Keratinocyte (primary cell): ENCODE measurements at regions not wholly inside any gene's neighbourhood (a gene's known extent, or its start where the extent isn't known, plus 50 kb on each side); places are given as distances from the start of the nearest gene placed in this dataset.

Experiments
- DNase-seq: peaks from one replicate; pipeline ENCODE4 v3.0.0-alpha.2; 2011; ENCODE audit warnings: low read depth, missing footprints, low spot score
- FAIRE-seq: peaks from 2 replicates; lab custom pipeline; 2011; peaks lifted over from hg19 to GRCh38; lab: Jason Lieb, UNC
- H2AFZ ChIP-seq: 2 replicates; pipeline ENCODE4 v1.6.0; 2012; ENCODE audit warnings: low read length, control low read depth, inconsistent platforms; ENCODE audit not compliant: control insufficient read depth
- H3K27ac ChIP-seq: 2 replicates; pipeline ENCODE4 v1.5.1; 2011; ENCODE audit warnings: low read length; ENCODE audit not compliant: control insufficient read depth, insufficient read depth
- H3K27me3 ChIP-seq: 3 replicates; pipeline ENCODE4 v1.6.0; 2011; ENCODE audit warnings: low read length; ENCODE audit not compliant: control insufficient read depth, insufficient read depth; ENCODE audit errors: extremely low read depth
- H3K36me3 ChIP-seq, 2 experiments: 2 replicates in 1 of 2; 3 replicates in 1 of 2; pipeline ENCODE4 v1.5.1; 2011; ENCODE audit warnings: low read length in 2 of 2, mild to moderate bottlenecking in 1 of 2; ENCODE audit not compliant: control insufficient read depth in 2 of 2, insufficient read depth in 2 of 2; ENCODE audit errors: extremely low read depth in 1 of 2
- H3K4me1 ChIP-seq: 3 replicates; pipeline ENCODE4 v1.5.1; 2011; ENCODE audit warnings: low read length; ENCODE audit not compliant: control insufficient read depth, insufficient read depth; ENCODE audit errors: extremely low read depth
- H3K4me2 ChIP-seq: 3 replicates; pipeline ENCODE4 v1.6.0; 2011; ENCODE audit warnings: low read depth, low read length; ENCODE audit not compliant: control insufficient read depth, insufficient read depth; ENCODE audit errors: extremely low read depth
- H3K4me3 ChIP-seq, 3 experiments: fragments of 200-600 bp in 1 of 3; sonication (generic) in 1 of 3; 2 replicates in 2 of 3; 3 replicates in 1 of 3; pipeline ENCODE4 v1.5.1; 2011 to 2016; ENCODE audit warnings: low read length in 3 of 3, mild to moderate bottlenecking in 3 of 3, control low read depth in 2 of 3, inconsistent platforms in 1 of 3, low read depth in 1 of 3, mixed read lengths in 1 of 3, mixed run types in 1 of 3, moderate library complexity in 1 of 3; ENCODE audit not compliant: control insufficient read depth in 2 of 3, insufficient read depth in 2 of 3; ENCODE audit errors: extremely low read depth in 1 of 3
- H3K79me2 ChIP-seq: 2 replicates; pipeline ENCODE4 v1.6.0; 2012; ENCODE audit warnings: low read length; ENCODE audit not compliant: control insufficient read depth, insufficient read depth
- H3K9ac ChIP-seq: 3 replicates; pipeline ENCODE4 v1.6.0; 2011; ENCODE audit warnings: low read length; ENCODE audit not compliant: control insufficient read depth, insufficient read depth; ENCODE audit errors: extremely low read depth
- H3K9me1 ChIP-seq: 3 replicates; pipeline ENCODE4 v1.6.0; 2011; ENCODE audit warnings: low read length; ENCODE audit not compliant: control insufficient read depth, insufficient read depth; ENCODE audit errors: extremely low read depth
- H3K9me3 ChIP-seq: 2 replicates; pipeline ENCODE4 v1.5.1; 2012; ENCODE audit warnings: low read depth, low read length; ENCODE audit not compliant: control insufficient read depth
- H4K20me1 ChIP-seq: 3 replicates; pipeline ENCODE4 v1.6.0; 2011; ENCODE audit warnings: low read length; ENCODE audit not compliant: control insufficient read depth, insufficient read depth; ENCODE audit errors: extremely low read depth
- EZH2 ChIP-seq: IDR thresholded peaks from one replicate; pipeline ENCODE4 v1.6.1; 2012; ENCODE audit warnings: inconsistent platforms, mild to moderate bottlenecking, low read length, moderate library complexity
- dilution Hi-C: fragments of 300-500 bp; cut with MboI; formaldehyde crosslinking; loops from one replicate; pipeline ENCODE4 v1.7.0; 2020; ENCODE audit warnings: low sequenced_read_pairs; ENCODE audit not compliant: extremely low pct_ligation_motif_present
- TF ChIP-seq, protein P1 (sequence below), 3 experiments: IDR thresholded peaks in 1 of 3; conservative IDR thresholded peaks in 1 of 3; optimal IDR thresholded peaks in 1 of 3; 2 replicates in 2 of 3; 3 replicates in 1 of 3; pipeline versions ENCODE3 to v1.5.1; 2011; ENCODE audit warnings: low read length in 3 of 3, mild to moderate bottlenecking in 3 of 3, moderate library complexity in 2 of 3, control low read depth in 1 of 3, inconsistent platforms in 1 of 3; ENCODE audit not compliant: insufficient read depth in 2 of 3; ENCODE audit errors: extremely low read depth in 1 of 3

GRCh38 chr15:75126864-75127580 is 74.7 kb upstream of the C15orf39 start:
- Histone ChIP-seq H3K27ac (no peak overlapping the region), H3K9me1 (no peaks in the 10 kb centered on the region), H3K9me3 (no peaks in the 10 kb centered on the region), H4K20me1 (no peaks in the 10 kb centered on the region), H2AFZ (no peak overlapping the region), H3K27me3 (no peaks in the 10 kb centered on the region), H3K36me3 (no peaks in the 10 kb centered on the region), H3K4me2 (no peak overlapping the region), H3K79me2 (no peaks in the 10 kb centered on the region), H3K4me1 (no peaks in the 10 kb centered on the region), H3K4me3 (no peak overlapping the region), H3K9ac (no peak overlapping the region)
- TF ChIP-seq, protein P1, sequence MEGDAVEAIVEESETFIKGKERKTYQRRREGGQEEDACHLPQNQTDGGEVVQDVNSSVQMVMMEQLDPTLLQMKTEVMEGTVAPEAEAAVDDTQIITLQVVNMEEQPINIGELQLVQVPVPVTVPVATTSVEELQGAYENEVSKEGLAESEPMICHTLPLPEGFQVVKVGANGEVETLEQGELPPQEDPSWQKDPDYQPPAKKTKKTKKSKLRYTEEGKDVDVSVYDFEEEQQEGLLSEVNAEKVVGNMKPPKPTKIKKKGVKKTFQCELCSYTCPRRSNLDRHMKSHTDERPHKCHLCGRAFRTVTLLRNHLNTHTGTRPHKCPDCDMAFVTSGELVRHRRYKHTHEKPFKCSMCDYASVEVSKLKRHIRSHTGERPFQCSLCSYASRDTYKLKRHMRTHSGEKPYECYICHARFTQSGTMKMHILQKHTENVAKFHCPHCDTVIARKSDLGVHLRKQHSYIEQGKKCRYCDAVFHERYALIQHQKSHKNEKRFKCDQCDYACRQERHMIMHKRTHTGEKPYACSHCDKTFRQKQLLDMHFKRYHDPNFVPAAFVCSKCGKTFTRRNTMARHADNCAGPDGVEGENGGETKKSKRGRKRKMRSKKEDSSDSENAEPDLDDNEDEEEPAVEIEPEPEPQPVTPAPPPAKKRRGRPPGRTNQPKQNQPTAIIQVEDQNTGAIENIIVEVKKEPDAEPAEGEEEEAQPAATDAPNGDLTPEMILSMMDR (optimal IDR thresholded peaks at IDR 0.05 in 1 of 3, IDR thresholded peaks at IDR 0.05 in 1 of 3, conservative IDR thresholded peaks at IDR 0.05 in 1 of 3; ENCODE audit: extremely low read depth in 1 of 3, insufficient read depth in 2 of 3, low read length in 3 of 3): no peak
- no peak for TF ChIP-seq EZH2
- dilution Hi-C loops: no loop called here
- FAIRE-seq (no peak), DNase-seq (no peak)

GRCh38 chr15:75129788-75130187 is 71.9 kb upstream of the C15orf39 start:
- no peaks in the 10 kb centered on the region for H3K9me1 ChIP-seq
- TF ChIP-seq, protein P1 (optimal IDR thresholded peaks at IDR 0.05 in 1 of 3, IDR thresholded peaks at IDR 0.05 in 1 of 3, conservative IDR thresholded peaks at IDR 0.05 in 1 of 3; ENCODE audit: extremely low read depth in 1 of 3, insufficient read depth in 2 of 3, low read length in 3 of 3): no peak
- no peak for TF ChIP-seq EZH2
- no peak overlapping the region for H2AFZ ChIP-seq
- no peak for FAIRE-seq
- H3K36me3 ChIP-seq: no peaks in the 10 kb centered on the region
- no peaks in the 10 kb centered on the region for H4K20me1 ChIP-seq
- no peaks in the 10 kb centered on the region for H3K4me1 ChIP-seq
- H3K9ac ChIP-seq: no peak overlapping the region
- H3K4me3 ChIP-seq: no peak overlapping the region
- no peak overlapping the region for H3K27ac ChIP-seq
- no peaks in the 10 kb centered on the region for H3K79me2 ChIP-seq
- DNase-seq: no peak
- no peak overlapping the region for H3K4me2 ChIP-seq
- H3K9me3 ChIP-seq: no peaks in the 10 kb centered on the region
- dilution Hi-C loops: no loop called here
- no peaks in the 10 kb centered on the region for H3K27me3 ChIP-seq
